GM23338 (cell line): ENCODE measurements at regions not wholly inside any gene's neighbourhood (a gene's known extent, or its start where the extent isn't known, plus 50 kb on each side); places are given as distances from the start of the nearest gene placed in this dataset.

Experiments
- ATAC-seq: fragments of 200-7000 bp; cut with Tn5 transposase; 3 replicates; pipeline ENCODE4 v1.9.1; 2020
- DNase-seq: peaks from one replicate; pipeline ENCODE4 v3.0.0-alpha.2; 2015; ENCODE audit warnings: low spot score
- H2AFZ ChIP-seq: fragments of 200-600 bp; sonication (generic); 2 replicates; pipeline ENCODE4 v1.8.0; 2016; ENCODE audit warnings: antibody characterized with exemption, mild to moderate bottlenecking, moderate library complexity
- H3F3A ChIP-seq: fragments of 200-600 bp; sonication (generic); replicated peaks from 2 replicates; pipeline ENCODE4 v1.8.0; 2017; ENCODE audit warnings: antibody characterized with exemption, mixed run types, low read depth
- H3K27ac ChIP-seq: fragments of 200-600 bp; sonication (generic); 2 replicates; pipeline ENCODE4 v1.6.1; 2016; ENCODE audit warnings: low read depth
- H3K27me3 ChIP-seq: fragments of 200-600 bp; sonication (generic); 2 replicates; pipeline ENCODE4 v1.8.0; 2016; ENCODE audit warnings: mild to moderate bottlenecking, mixed run types, moderate library complexity; ENCODE audit not compliant: insufficient read depth
- H3K36me3 ChIP-seq: fragments of 200-600 bp; sonication (generic); 2 replicates; pipeline ENCODE4 v1.8.0; 2016; ENCODE audit warnings: mild to moderate bottlenecking; ENCODE audit not compliant: insufficient read depth
- H3K4me1 ChIP-seq: fragments of 200-600 bp; sonication (generic); 2 replicates; pipeline ENCODE4 v1.8.0; 2016; ENCODE audit warnings: mild to moderate bottlenecking, moderate library complexity; ENCODE audit not compliant: insufficient read depth
- H3K4me2 ChIP-seq: fragments of 200-600 bp; sonication (generic); 2 replicates; pipeline ENCODE4 v1.7.1; 2017; ENCODE audit warnings: mixed run types
- H3K4me3 ChIP-seq: fragments of 200-600 bp; sonication (generic); 2 replicates; pipeline ENCODE4 v1.6.1; 2016; ENCODE audit warnings: mixed run types
- H3K79me2 ChIP-seq: fragments of 200-600 bp; sonication (generic); replicated peaks from 2 replicates; pipeline ENCODE4 v1.8.0; 2017; ENCODE audit warnings: mild to moderate bottlenecking; ENCODE audit not compliant: insufficient read depth
- H3K9me2 ChIP-seq: fragments of 200-600 bp; sonication (generic); 2 replicates; pipeline ENCODE4 v1.8.0; 2017; ENCODE audit not compliant: insufficient read depth
- H4K20me1 ChIP-seq: fragments of 200-600 bp; sonication (generic); replicated peaks from 2 replicates; pipeline ENCODE4 v1.8.0; 2017; ENCODE audit warnings: mild to moderate bottlenecking; ENCODE audit not compliant: insufficient read depth
- H3K27ac Mint-ChIP-seq: 2 replicates; pipeline ENCODE4 v1.8.0; 2020; ENCODE audit warnings: inconsistent platforms, mild to moderate bottlenecking, moderate library complexity, mixed read lengths
- H3K27me3 Mint-ChIP-seq: 3 replicates; pipeline ENCODE4 v1.8.0; 2022; ENCODE audit warnings: low read depth, mild to moderate bottlenecking, moderate library complexity, mixed read lengths, inconsistent platforms; ENCODE audit not compliant: insufficient read depth, poor library complexity
- H3K36me3 Mint-ChIP-seq: 3 replicates; pipeline ENCODE4 v1.8.0; 2021; ENCODE audit warnings: low read depth, mild to moderate bottlenecking, inconsistent platforms, moderate library complexity, mixed read lengths
- H3K4me1 Mint-ChIP-seq: 3 replicates; pipeline ENCODE4 v1.8.0; 2020; ENCODE audit warnings: mild to moderate bottlenecking, inconsistent platforms, mixed read lengths
- H3K4me3 Mint-ChIP-seq: 3 replicates; pipeline ENCODE4 v1.8.0; 2021; ENCODE audit warnings: moderate library complexity, mild to moderate bottlenecking, inconsistent platforms, mixed read lengths
- H3K9me3 Mint-ChIP-seq: 3 replicates; pipeline ENCODE4 v1.8.0; 2020; ENCODE audit warnings: moderate library complexity, mild to moderate bottlenecking, inconsistent platforms, mixed read lengths
- CREB1 ChIP-seq: fragments of 250-450 bp; sonication (Bioruptor Pico); IDR thresholded peaks from 2 replicates; pipeline ENCODE4 v1.5.0; 2020; ENCODE audit warnings: low read depth, mild to moderate bottlenecking, moderate library complexity
- CTCF ChIP-seq, 2 experiments: fragments of 200-600 bp in 1 of 2; sonication (generic) in 1 of 2; conservative IDR thresholded peaks; 2 replicates each; pipeline versions ENCODE4 v1.5.1 to v1.6.1; 2016 to 2017; ENCODE audit warnings: antibody characterized with exemption in 2 of 2, low read depth in 2 of 2, mild to moderate bottlenecking in 2 of 2, moderate library complexity in 1 of 2
- EZH2 ChIP-seq: fragments of 200-600 bp; sonication (generic); IDR thresholded peaks from one replicate; pipeline ENCODE4 v1.8.0; 2017; ENCODE audit warnings: antibody characterized with exemption, mild to moderate bottlenecking, low read depth; ENCODE audit not compliant: unreplicated experiment
- EZH2phosphoT487 ChIP-seq: fragments of 200-600 bp; sonication (generic); IDR thresholded peaks from one replicate; pipeline ENCODE4 v1.8.1; 2018; ENCODE audit warnings: antibody characterized with exemption; ENCODE audit not compliant: unreplicated experiment
- JUNB ChIP-seq: IDR thresholded peaks from one replicate; pipeline ENCODE4 v1.6.1; 2016; ENCODE audit warnings: antibody characterized with exemption; ENCODE audit not compliant: unreplicated experiment
- NANOG ChIP-seq: IDR thresholded peaks from 2 replicates; pipeline ENCODE4 v1.6.1; 2016; ENCODE audit warnings: antibody characterized with exemption, borderline replicate concordance
- ZNF114 ChIP-seq: fragments of 250-450 bp; sonication (Bioruptor Pico); IDR thresholded peaks from 2 replicates; pipeline ENCODE4 v1.5.0; 2020; ENCODE audit warnings: mild to moderate bottlenecking, moderate library complexity
- ZNF331 ChIP-seq: fragments of 250-450 bp; sonication (Bioruptor Pico); IDR thresholded peaks from 2 replicates; pipeline ENCODE4 v1.5.0; 2020; ENCODE audit warnings: low read depth, mild to moderate bottlenecking, moderate library complexity
- TF ChIP-seq, protein P1 (sequence below): fragments of 250-450 bp; sonication (Bioruptor Pico); IDR thresholded peaks from 2 replicates; pipeline ENCODE4 v1.5.0; 2020; ENCODE audit warnings: mild to moderate bottlenecking, moderate library complexity

- no peak for TF ChIP-seq ZNF331 (CRISPR knock-in tag)
These were observed 586.6 kb upstream of the NOVA1 start (continued) for GRCh38 chr14:27184427-27184826.

DNA sequence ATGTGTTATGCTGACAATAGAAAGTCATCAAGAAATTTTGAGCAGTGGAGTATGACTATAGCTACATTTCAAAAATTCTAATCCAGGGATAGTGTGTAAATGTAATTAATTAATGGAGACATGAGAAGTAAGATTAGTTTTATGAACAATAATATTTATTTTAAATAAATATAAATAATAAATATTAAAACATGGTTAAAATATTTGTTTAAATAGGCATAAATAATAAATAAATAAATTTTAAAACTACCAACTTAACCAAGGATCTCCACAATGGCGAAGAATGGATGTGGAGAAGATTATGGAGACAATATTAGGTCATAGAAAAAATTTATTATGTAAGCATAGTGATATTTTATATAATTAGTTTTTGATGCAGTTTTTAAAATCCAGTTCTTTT is 588.2 kb upstream of the NOVA1 start:
- Mint-ChIP-seq H3K9me3 (no peaks in the 10 kb centered on the region), H3K36me3 (no peaks in the 10 kb centered on the region)

DNA sequence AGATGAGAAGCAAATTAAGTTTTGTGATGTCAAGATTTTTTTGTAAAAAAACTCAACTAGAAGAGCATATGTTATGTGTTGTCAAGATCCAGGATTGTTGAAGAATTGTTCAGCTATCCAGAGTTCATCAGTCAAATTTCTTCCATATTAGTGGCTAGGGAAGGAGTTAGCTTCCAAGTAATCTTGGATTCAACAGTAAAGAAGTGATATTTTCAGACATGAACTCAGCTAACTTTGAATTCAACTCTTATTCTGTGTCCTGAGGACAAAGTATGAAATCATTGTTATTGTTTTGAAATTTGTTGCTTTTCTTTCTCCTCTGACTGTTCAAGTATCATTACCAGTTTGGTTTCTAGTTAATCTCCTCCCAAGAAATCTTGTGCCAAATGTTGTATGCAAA is 589.3 kb upstream of the NOVA1 start:
- H3K4me1 Mint-ChIP-seq, result no peaks in the 10 kb centered on the region
- Histone ChIP-seq H3F3A (no peaks in the 10 kb centered on the region), H2AFZ (no peak overlapping the region), H3K36me3 (no peaks in the 10 kb centered on the region), H3K4me2 (no peak overlapping the region), H3K27ac (no peak overlapping the region), H3K4me3 (no peak overlapping the region), H4K20me1 (no peaks in the 10 kb centered on the region), H3K27me3 (no peaks in the 10 kb centered on the region), H3K79me2 (no peaks in the 10 kb centered on the region), H3K4me1 (no peaks in the 10 kb centered on the region), H3K9me2 (no peaks in the 10 kb centered on the region)
- H3K36me3 Mint-ChIP-seq, result no peaks in the 10 kb centered on the region
- DNase-seq (no peak), ATAC-seq (no peak)
- no peak overlapping the region for H3K4me3 Mint-ChIP-seq
- H3K9me3 Mint-ChIP-seq, result no peaks in the 10 kb centered on the region
- H3K27ac Mint-ChIP-seq, result no peak overlapping the region
- no peaks in the 10 kb centered on the region for H3K27me3 Mint-ChIP-seq
- TF ChIP-seq ZNF331 (CRISPR knock-in tag) (no peak), NANOG (no peak), EZH2phosphoT487 (no peak), CTCF (conservative IDR thresholded peaks at IDR 0.05; ENCODE audit: low read depth in 2 of 2) (no peak)
- TF ChIP-seq, protein P1, sequence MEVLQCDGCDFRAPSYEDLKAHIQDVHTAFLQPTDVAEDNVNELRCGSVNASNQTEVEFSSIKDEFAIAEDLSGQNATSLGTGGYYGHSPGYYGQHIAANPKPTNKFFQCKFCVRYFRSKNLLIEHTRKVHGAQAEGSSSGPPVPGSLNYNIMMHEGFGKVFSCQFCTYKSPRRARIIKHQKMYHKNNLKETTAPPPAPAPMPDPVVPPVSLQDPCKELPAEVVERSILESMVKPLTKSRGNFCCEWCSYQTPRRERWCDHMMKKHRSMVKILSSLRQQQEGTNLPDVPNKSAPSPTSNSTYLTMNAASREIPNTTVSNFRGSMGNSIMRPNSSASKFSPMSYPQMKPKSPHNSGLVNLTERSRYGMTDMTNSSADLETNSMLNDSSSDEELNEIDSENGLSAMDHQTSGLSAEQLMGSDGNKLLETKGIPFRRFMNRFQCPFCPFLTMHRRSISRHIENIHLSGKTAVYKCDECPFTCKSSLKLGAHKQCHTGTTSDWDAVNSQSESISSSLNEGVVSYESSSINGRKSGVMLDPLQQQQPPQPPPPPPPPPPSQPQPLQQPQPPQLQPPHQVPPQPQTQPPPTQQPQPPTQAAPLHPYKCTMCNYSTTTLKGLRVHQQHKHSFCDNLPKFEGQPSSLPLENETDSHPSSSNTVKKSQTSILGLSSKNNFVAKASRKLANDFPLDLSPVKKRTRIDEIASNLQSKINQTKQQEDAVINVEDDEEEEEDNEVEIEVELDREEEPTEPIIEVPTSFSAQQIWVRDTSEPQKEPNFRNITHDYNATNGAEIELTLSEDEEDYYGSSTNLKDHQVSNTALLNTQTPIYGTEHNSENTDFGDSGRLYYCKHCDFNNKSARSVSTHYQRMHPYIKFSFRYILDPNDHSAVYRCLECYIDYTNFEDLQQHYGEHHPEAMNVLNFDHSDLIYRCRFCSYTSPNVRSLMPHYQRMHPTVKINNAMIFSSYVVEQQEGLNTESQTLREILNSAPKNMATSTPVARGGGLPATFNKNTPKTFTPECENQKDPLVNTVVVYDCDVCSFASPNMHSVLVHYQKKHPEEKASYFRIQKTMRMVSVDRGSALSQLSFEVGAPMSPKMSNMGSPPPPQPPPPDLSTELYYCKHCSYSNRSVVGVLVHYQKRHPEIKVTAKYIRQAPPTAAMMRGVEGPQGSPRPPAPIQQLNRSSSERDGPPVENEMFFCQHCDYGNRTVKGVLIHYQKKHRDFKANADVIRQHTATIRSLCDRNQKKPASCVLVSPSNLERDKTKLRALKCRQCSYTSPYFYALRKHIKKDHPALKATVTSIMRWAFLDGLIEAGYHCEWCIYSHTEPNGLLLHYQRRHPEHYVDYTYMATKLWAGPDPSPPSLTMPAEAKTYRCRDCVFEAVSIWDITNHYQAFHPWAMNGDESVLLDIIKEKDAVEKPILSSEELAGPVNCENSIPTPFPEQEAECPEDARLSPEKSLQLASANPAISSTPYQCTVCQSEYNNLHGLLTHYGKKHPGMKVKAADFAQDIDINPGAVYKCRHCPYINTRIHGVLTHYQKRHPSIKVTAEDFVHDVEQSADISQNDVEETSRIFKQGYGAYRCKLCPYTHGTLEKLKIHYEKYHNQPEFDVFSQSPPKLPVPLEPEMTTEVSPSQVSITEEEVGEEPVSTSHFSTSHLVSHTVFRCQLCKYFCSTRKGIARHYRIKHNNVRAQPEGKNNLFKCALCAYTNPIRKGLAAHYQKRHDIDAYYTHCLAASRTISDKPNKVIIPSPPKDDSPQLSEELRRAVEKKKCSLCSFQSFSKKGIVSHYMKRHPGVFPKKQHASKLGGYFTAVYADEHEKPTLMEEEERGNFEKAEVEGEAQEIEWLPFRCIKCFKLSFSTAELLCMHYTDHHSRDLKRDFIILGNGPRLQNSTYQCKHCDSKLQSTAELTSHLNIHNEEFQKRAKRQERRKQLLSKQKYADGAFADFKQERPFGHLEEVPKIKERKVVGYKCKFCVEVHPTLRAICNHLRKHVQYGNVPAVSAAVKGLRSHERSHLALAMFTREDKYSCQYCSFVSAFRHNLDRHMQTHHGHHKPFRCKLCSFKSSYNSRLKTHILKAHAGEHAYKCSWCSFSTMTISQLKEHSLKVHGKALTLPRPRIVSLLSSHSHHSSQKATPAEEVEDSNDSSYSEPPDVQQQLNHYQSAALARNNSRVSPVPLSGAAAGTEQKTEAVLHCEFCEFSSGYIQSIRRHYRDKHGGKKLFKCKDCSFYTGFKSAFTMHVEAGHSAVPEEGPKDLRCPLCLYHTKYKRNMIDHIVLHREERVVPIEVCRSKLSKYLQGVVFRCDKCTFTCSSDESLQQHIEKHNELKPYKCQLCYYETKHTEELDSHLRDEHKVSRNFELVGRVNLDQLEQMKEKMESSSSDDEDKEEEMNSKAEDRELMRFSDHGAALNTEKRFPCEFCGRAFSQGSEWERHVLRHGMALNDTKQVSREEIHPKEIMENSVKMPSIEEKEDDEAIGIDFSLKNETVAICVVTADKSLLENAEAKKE (CRISPR knock-in tag), result no peak

More for the DNA sequence above, 588.2 kb upstream of the NOVA1 start:
- Histone ChIP-seq H3K9me2 (no peaks in the 10 kb centered on the region), H3K79me2 (no peaks in the 10 kb centered on the region), H3K4me3 (no peak overlapping the region), H3K4me1 (no peaks in the 10 kb centered on the region), H4K20me1 (no peaks in the 10 kb centered on the region), H3F3A (no peaks in the 10 kb centered on the region), H2AFZ (no peak overlapping the region), H3K27ac (no peak overlapping the region), H3K4me2 (no peak overlapping the region), H3K36me3 (no peaks in the 10 kb centered on the region), H3K27me3 (no peaks in the 10 kb centered on the region)
- Mint-ChIP-seq H3K4me1 (no peaks in the 10 kb centered on the region), H3K27ac (no peak overlapping the region), H3K4me3 (no peak overlapping the region), H3K27me3 (no peaks in the 10 kb centered on the region)
- no peak for TF ChIP-seq ZNF114 (CRISPR knock-in tag)
- TF ChIP-seq CREB1 (CRISPR knock-in tag), result no peak
- no peak for TF ChIP-seq ZNF331 (CRISPR knock-in tag)
- TF ChIP-seq EZH2phosphoT487, result no peak
- TF ChIP-seq JUNB, result no peak
- TF ChIP-seq CTCF (conservative IDR thresholded peaks at IDR 0.05; ENCODE audit: low read depth in 2 of 2), result no peak
- TF ChIP-seq EZH2, result no peak
- DNase-seq, result no peak
- ATAC-seq, result no peak
